ENCODE measurements at regions not wholly inside any gene's neighbourhood (a gene's known extent, or its start where the extent isn't known, plus 50 kb on each side); places are given as distances from the start of the nearest gene placed in this dataset.
"Not testable (repeated sequence)": the region's sequence is repeated elsewhere in the genome, so short reads cannot be mapped to it uniquely, and the experiment has no call there.

- DNase-seq (ENCODE audit: low read depth in 1 of 2, low spot score in 1 of 2) = no peak
Measured at GRCh38 chr16:86951041-86951822, 366.0 kb downstream of the C16orf95 start.

DNA sequence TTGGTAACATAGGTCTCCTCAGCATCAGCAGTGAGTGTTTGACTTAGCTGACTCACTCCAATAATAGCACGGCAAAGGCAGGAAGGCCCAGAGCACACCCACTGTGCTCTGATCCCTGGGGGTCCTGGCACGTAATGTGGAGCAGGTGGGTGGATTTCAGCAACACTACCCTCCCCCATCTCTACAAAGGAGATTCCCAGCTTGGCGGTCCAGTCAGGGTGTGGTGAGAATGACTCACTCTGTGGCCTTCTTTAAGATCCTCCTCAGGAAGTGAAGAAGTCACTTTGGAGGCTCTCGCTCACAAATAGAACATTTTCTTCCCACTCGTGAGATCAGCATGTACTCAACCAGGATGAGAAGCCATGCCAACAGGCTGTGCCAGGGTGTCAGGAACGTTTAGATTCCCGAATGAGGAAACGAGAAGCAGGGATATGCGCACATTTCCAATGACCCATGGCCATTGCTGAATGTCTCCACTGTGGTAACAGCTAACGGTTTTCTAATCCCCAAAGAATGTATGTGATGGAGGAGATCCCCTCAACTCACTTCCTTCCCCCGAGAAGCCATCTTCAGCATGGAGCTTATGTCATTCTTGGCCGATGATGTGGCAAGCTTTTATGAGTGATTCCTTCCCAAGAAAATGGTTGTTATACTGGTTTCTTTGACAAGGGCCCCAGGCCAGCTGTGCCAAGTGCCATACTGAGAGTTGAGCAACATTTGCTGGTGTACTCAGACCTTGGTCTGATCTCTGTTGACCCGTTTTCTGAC lies 365.2 kb downstream of the C16orf95 start:
- DNase-seq (ENCODE audit: low read depth in 1 of 2, low spot score in 1 of 2) = no peak

GRCh38 chr16:86952769-86953168 lies 364.4 kb downstream of the C16orf95 start:
- DNase-seq (ENCODE audit: low read depth in 1 of 2, low spot score in 1 of 2) = no peak

DNA sequence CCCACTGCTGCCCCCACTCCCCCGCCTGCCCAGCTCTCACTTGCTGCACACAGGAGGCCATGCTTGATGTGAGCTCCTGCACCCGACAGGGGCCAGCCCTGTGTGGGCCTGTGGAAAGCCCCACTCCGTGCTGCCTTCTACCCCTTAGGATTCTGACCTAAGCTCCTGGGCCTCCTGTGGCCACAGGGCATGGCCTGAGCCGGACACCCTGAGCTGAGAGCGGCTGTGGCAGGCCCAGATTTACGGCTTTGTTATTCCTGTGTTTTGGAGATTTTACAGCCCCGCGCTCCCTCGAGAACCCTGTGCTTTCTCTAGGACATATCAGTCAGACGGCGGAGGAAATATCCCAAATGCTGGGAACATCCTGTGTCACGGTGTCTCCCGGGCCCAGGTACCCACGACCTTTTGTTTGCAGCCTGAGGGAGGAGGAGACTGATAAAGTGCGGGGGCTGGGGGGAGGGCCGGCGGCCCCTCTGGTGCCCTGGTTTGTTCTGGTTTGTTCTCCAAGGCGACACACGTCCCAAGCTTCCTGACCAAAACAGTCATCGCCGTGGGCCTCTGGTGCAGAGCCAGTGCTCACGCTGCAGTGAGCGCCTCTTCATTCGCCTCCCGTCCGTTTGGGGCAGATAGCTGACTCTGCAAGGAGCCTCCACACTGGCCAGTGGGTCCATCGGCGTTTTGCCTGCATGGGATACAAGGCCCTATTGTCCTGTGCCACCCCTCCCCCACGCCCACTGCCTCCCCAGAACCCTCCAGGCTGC lies 363.4 kb downstream of the C16orf95 start:
- DNase-seq (ENCODE audit: low read depth in 1 of 2, low spot score in 1 of 2) = no peak

GRCh38 chr16:86955136-86955855 lies 361.9 kb downstream of the C16orf95 start:
- DNase-seq (ENCODE audit: low read depth in 1 of 2, low spot score in 1 of 2) = no peak

- DNase-seq (ENCODE audit: low read depth in 1 of 2, low spot score in 1 of 2) = no peak
Measured at GRCh38 chr16:86956437-86956836, 360.8 kb downstream of the C16orf95 start.

GRCh38 chr16:86957662-86958198 lies 359.5 kb downstream of the C16orf95 start:
- DNase-seq (ENCODE audit: low read depth in 1 of 2, low spot score in 1 of 2) = not testable (repeated sequence)

DNA sequence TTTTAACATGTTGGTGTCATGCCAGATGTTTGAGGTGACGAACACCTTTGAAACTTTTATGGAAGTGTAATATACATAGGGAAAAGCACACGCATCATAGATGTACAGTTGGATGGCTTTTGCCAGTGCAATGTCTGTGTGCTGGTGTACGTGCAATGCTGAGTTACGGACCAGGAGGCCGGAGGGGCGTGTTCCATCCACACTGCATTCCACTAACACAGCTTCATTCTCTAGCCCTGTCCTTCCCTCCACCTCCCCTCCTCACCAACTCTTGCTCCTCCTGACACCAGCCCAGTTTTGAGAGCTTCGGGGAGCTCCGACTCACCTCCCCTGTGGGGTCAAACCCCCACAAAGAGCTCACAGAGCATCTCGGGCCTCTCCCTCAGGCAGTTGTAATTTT lies 358.8 kb downstream of the C16orf95 start:
- DNase-seq (ENCODE audit: low read depth in 1 of 2, low spot score in 1 of 2) = no peak

- no peak for DNase-seq (ENCODE audit: low read depth in 1 of 2, low spot score in 1 of 2)
Measured at GRCh38 chr16:86959091-86959651, 358.0 kb downstream of the C16orf95 start.

GRCh38 chr16:86959729-86960128 lies 357.5 kb downstream of the C16orf95 start:
- DNase-seq (ENCODE audit: low read depth in 1 of 2, low spot score in 1 of 2) = no peak

DNA sequence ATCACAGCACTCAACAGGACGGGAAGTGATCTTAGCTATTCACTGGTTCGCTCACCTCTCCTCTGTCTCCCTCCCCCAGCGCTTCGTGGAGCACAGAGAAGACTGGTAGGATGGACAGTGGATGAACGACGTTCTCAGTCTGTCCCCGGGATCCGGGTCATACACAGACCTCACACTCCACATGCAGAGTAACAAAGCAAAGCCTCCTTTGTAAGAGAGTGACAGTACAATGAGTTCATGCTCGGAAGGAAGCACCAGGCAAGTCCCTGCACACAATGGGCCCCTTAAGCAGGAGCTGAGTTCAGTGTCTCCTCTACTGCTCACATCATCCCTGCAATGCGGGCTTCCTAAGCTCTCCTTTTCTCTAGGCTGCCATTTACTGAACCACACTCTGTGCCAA lies 356.9 kb downstream of the C16orf95 start:
- DNase-seq (ENCODE audit: low read depth in 1 of 2, low spot score in 1 of 2) = no peak

DNA sequence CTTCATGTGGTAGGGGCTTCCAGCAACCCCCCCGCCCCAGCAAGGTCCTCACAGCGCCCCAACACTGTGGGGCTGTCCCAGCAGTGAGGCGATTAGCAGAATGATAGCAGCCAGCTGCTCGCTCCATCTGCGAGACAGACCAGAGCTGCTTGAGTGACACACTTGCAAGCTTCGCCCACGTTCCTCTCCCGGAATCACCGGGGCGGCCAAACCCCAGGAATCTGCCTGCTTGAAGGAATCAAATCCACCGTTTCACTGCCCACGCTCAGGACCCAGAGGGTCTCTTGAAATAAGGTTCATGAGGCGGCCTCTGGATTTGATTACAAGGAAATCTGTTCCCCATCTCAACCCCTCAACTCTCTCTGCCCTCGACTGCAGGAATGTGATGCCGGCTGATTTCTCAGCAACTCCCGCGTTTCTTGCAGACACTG lies 356.0 kb downstream of the C16orf95 start:
- no peak for DNase-seq (ENCODE audit: low read depth in 1 of 2, low spot score in 1 of 2)

GRCh38 chr16:86962259-86962658 lies 354.9 kb downstream of the C16orf95 start:
- DNase-seq (ENCODE audit: low read depth in 1 of 2, low spot score in 1 of 2) = no peak

DNA sequence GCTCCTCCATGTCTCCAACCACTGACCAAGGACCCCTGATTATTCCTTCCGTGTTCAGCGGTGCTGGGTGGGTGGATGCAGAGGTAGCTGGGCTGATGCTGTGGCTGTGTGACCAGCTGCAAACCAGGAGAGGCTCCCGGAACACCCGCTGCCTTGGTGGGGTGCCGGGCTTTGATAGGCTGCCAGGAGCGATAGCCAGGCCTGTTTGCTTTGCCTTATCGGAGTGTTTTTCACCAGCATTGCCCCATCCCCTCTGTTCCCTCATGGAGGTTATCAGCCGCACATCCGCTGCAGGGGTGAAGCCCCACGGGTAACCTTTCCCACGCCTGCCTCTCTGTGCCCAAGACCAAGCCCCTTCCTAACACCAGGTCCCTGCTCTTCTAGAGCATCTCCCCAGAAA lies 354.3 kb downstream of the C16orf95 start:
- DNase-seq (ENCODE audit: low read depth in 1 of 2, low spot score in 1 of 2) = no peak

- no peak for DNase-seq (ENCODE audit: low read depth in 1 of 2, low spot score in 1 of 2)
Measured at GRCh38 chr16:86963600-86964575, 353.3 kb downstream of the C16orf95 start.

GRCh38 chr16:86964796-86965241 lies 352.4 kb downstream of the C16orf95 start:
- DNase-seq (ENCODE audit: low read depth in 1 of 2, low spot score in 1 of 2) = no peak

GRCh38 chr16:86965331-86965730 lies 351.9 kb downstream of the C16orf95 start:
- no peak for DNase-seq (ENCODE audit: low read depth in 1 of 2, low spot score in 1 of 2)

- DNase-seq (ENCODE audit: low read depth in 1 of 2, low spot score in 1 of 2) = no peak
Measured at GRCh38 chr16:86965840-86966550, 351.2 kb downstream of the C16orf95 start.

DNA sequence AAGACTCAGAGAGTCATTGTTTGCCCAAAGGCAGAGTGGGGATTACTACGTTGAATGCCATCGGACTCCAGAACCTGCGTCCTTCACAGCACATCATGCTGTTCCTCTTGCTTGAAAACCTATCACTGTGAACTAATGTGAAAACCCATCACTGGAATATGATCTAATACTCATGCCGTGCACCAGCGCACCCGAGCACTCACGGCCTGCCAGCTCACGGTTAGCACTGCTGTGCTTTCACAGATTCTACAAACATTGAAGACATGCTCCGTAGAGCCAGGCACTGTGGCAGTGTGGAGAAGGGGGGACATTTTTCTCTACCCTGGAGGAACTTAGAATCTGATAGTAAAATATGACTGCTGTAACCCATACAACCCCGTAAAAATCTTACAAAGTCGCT lies 350.4 kb downstream of the C16orf95 start:
- no peak for DNase-seq (ENCODE audit: low read depth in 1 of 2, low spot score in 1 of 2)
